ENCODE measurements at regions not wholly inside any gene's neighbourhood (a gene's known extent, or its start where the extent isn't known, plus 50 kb on each side); places are given as distances from the start of the nearest gene placed in this dataset.
A peak's percentile ranks its signal among the peaks of the same experiment; 100 is the strongest.
"Not testable (repeated sequence)": the region's sequence is repeated elsewhere in the genome, so short reads cannot be mapped to it uniquely, and the experiment has no call there.

DNA sequence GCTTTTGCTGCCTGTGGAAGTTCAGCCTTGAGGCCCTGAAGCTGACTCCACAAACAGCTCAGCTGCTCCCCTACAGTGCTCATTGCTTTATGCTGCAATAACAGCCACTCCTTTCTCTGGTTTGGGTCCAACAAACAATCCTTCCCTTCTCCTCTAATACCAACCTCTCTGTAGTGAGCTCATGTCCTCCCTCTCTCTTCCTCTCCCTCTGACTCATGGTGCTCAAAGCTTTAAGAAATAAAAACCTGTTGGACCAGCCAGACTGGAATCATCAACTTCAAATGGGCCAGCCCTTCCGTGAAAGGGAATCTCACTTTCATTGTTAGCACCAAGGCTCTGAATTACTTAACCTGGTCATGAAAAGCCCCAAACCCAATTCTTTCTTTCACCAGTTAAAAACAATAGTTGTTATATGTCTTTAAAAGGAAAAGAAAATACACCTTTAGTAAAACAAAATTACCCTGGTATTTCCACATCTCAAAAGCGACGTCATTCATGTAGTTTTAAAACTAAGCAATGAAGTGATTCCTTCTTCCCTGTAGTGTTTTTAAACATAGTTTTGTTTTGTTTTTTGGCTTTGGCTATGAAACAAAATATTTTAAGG lies 126.4 kb downstream of the DUSP6 start:
- Mint-ChIP-seq H3K27me3 (ENCODE audit: low read depth in 3 of 3) (peaks cover 1 to 2% (median 1%) of the 10 kb centered on the region in 3 donors), H3K9me3 (peaks cover 0 to 4% (median 0%) of the 10 kb centered on the region in 7 donors), H3K4me1 (peaks cover 27% of the 10 kb centered on the region), H3K4me3 (no peak overlapping the region), H3K36me3 (peaks cover 0 to 3% of the 10 kb centered on the region in 2 donors), H3K27ac (peak overlapping the region in 5 of 7 donors; percentile 14 to 82 (median 54))
- TF ChIP-seq, protein P1, sequence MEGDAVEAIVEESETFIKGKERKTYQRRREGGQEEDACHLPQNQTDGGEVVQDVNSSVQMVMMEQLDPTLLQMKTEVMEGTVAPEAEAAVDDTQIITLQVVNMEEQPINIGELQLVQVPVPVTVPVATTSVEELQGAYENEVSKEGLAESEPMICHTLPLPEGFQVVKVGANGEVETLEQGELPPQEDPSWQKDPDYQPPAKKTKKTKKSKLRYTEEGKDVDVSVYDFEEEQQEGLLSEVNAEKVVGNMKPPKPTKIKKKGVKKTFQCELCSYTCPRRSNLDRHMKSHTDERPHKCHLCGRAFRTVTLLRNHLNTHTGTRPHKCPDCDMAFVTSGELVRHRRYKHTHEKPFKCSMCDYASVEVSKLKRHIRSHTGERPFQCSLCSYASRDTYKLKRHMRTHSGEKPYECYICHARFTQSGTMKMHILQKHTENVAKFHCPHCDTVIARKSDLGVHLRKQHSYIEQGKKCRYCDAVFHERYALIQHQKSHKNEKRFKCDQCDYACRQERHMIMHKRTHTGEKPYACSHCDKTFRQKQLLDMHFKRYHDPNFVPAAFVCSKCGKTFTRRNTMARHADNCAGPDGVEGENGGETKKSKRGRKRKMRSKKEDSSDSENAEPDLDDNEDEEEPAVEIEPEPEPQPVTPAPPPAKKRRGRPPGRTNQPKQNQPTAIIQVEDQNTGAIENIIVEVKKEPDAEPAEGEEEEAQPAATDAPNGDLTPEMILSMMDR (IDR thresholded peaks at IDR 0.05) = no peak
- no peaks in the 10 kb centered on the region for H3K27me3 ChIP-seq (ENCODE audit: control insufficient read depth in 2 of 2, insufficient read depth in 2 of 2, low read length in 2 of 2)
- H4K20me1 ChIP-seq (ENCODE audit: insufficient read depth, low read length) = no peaks in the 10 kb centered on the region
- no peak overlapping the region for H3K4me2 ChIP-seq (replicated peaks; ENCODE audit: extremely low read depth, low read length, poor library complexity, severe bottlenecking)
- no peaks in the 10 kb centered on the region for H3K9me3 ChIP-seq (replicated peaks in 1 of 2; ENCODE audit: control insufficient read depth in 1 of 2, insufficient read depth in 1 of 2, low read length in 2 of 2)
- H3K27ac ChIP-seq (ENCODE audit: low read depth in 1 of 2, low read length in 2 of 2) = peak overlapping the region in 1 of 2 donors; percentile 51
- WGBS (ENCODE audit: insufficient coverage) = no CpG with 5 or more reads among the region's 3 CpGs
- intact Hi-C loops (cut with micrococcal nuclease) = no loop called here
- peak overlapping the region; percentile 52 for H2AFZ ChIP-seq (ENCODE audit: insufficient read depth, low read depth, low read length, poor library complexity, severe bottlenecking)
- H3K4me3 ChIP-seq (replicated peaks in 1 of 3; ENCODE audit: low read depth in 2 of 3, low read length in 3 of 3) = no peak overlapping the region
- H3K9ac ChIP-seq (ENCODE audit: insufficient read depth, low read length, poor library complexity, severe bottlenecking) = no peak overlapping the region
- H3K36me3 ChIP-seq (replicated peaks in 1 of 2; ENCODE audit: control insufficient read depth in 1 of 2, insufficient read depth in 2 of 2, low read length in 2 of 2) = no peaks in the 10 kb centered on the region
- H3K4me1 ChIP-seq (ENCODE audit: control insufficient read depth in 1 of 2, insufficient read depth in 2 of 2, low read length in 2 of 2) = peaks cover 14 to 19% of the 10 kb centered on the region in 2 donors
- peak in 2 of 3 donors; percentile 44 to 48 for DNase-seq
- H3K79me2 ChIP-seq (ENCODE audit: insufficient read depth, low read length) = no peaks in the 10 kb centered on the region

DNA sequence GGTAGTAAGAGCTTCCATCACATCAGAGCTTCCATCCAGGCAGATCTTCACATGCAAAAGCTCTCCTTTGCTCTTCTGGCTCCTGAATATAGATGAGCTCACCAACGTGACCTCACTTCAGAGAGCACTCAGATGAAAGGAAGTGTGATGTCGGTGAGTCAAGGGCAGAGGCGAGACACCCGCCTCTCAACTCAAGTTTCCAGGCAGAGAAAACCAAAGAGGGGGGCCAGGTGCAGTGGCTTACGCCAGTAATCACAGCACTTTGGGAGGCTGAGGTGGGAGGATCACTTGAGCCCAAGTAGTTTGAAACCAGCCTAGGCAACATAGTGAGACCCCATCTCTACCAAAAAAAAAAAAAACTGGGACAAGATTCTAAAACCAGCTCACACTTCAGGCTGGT lies 126.9 kb downstream of the DUSP6 start:
- H3K4me3 ChIP-seq (replicated peaks in 1 of 3; ENCODE audit: low read depth in 2 of 3, low read length in 3 of 3) = no peak overlapping the region
- no peaks in the 10 kb centered on the region for H4K20me1 ChIP-seq (ENCODE audit: insufficient read depth, low read length)
- Mint-ChIP-seq H3K36me3 (peaks cover 2 to 3% of the 10 kb centered on the region in 2 donors), H3K4me3 (no peak overlapping the region), H3K4me1 (peaks cover 25% of the 10 kb centered on the region), H3K27me3 (ENCODE audit: low read depth in 3 of 3) (peaks cover 1 to 2% (median 2%) of the 10 kb centered on the region in 3 donors), H3K9me3 (peaks cover 0 to 4% (median 0%) of the 10 kb centered on the region in 7 donors), H3K27ac (peak overlapping the region in 5 of 7 donors; percentile 14 to 82 (median 28))
- no peaks in the 10 kb centered on the region for H3K9me3 ChIP-seq (replicated peaks in 1 of 2; ENCODE audit: control insufficient read depth in 1 of 2, insufficient read depth in 1 of 2, low read length in 2 of 2)
- peak overlapping the region in 1 of 2 donors; percentile 51 for H3K27ac ChIP-seq (ENCODE audit: low read depth in 1 of 2, low read length in 2 of 2)
- DNase-seq = peak; percentile 46 to 66 (median 55)
- H3K36me3 ChIP-seq (replicated peaks in 1 of 2; ENCODE audit: control insufficient read depth in 1 of 2, insufficient read depth in 2 of 2, low read length in 2 of 2) = no peaks in the 10 kb centered on the region
- no peaks in the 10 kb centered on the region for H3K27me3 ChIP-seq (ENCODE audit: control insufficient read depth in 2 of 2, insufficient read depth in 2 of 2, low read length in 2 of 2)
- peak overlapping the region; percentile 52 for H2AFZ ChIP-seq (ENCODE audit: insufficient read depth, low read depth, low read length, poor library complexity, severe bottlenecking)
- 37% methylated on average over 2 of the region's 5 CpGs for WGBS (ENCODE audit: insufficient coverage)
- no peak overlapping the region for H3K4me2 ChIP-seq (replicated peaks; ENCODE audit: extremely low read depth, low read length, poor library complexity, severe bottlenecking)
- no peak overlapping the region for H3K9ac ChIP-seq (ENCODE audit: insufficient read depth, low read length, poor library complexity, severe bottlenecking)
- intact Hi-C loops (cut with micrococcal nuclease) = no loop called here
- TF ChIP-seq, protein P1 (IDR thresholded peaks at IDR 0.05) = no peak
- H3K4me1 ChIP-seq (ENCODE audit: control insufficient read depth in 1 of 2, insufficient read depth in 2 of 2, low read length in 2 of 2) = peaks cover 14 to 19% of the 10 kb centered on the region in 2 donors
- no peaks in the 10 kb centered on the region for H3K79me2 ChIP-seq (ENCODE audit: insufficient read depth, low read length)

DNA sequence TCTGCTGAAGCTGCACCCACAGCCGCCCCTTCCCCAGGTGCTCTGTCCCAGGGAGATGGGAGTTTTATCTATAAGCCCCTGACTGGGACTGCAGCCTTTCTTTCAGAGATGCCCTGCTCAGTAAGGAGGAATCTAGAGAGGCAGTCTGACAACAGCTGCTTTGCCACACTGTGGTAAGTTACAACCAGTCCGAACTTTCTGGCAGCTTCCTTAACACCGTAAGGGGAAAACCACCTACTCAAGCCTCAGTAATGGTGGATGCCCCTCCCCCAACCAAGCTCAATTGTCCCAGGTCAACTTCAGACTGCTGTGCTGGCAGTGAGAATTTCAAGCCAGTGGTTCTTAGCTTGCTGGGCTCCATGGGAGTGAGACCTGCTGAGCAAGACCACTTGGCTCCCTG lies 129.7 kb downstream of the DUSP6 start:
- H3K79me2 ChIP-seq (ENCODE audit: insufficient read depth, low read length); H2AFZ ChIP-seq (ENCODE audit: insufficient read depth, low read depth, low read length, poor library complexity, severe bottlenecking); H3K4me2 ChIP-seq (replicated peaks; ENCODE audit: extremely low read depth, low read length, poor library complexity, severe bottlenecking); H4K20me1 ChIP-seq (ENCODE audit: insufficient read depth, low read length); H3K36me3 Mint-ChIP-seq; H3K27me3 Mint-ChIP-seq (ENCODE audit: low read depth in 3 of 3); H3K9me3 ChIP-seq (replicated peaks in 1 of 2; ENCODE audit: control insufficient read depth in 1 of 2, insufficient read depth in 1 of 2, low read length in 2 of 2); H3K9me3 Mint-ChIP-seq; H3K27me3 ChIP-seq (ENCODE audit: control insufficient read depth in 2 of 2, insufficient read depth in 2 of 2, low read length in 2 of 2); DNase-seq; H3K36me3 ChIP-seq (replicated peaks in 1 of 2; ENCODE audit: control insufficient read depth in 1 of 2, insufficient read depth in 2 of 2, low read length in 2 of 2); H3K9ac ChIP-seq (ENCODE audit: insufficient read depth, low read length, poor library complexity, severe bottlenecking); H3K27ac ChIP-seq (ENCODE audit: low read depth in 1 of 2, low read length in 2 of 2); intact Hi-C loops (cut with micrococcal nuclease); H3K4me3 Mint-ChIP-seq; H3K4me3 ChIP-seq (replicated peaks in 1 of 3; ENCODE audit: low read depth in 2 of 3, low read length in 3 of 3): not testable (repeated sequence)
- H3K27ac Mint-ChIP-seq = peak overlapping the region in 1 of 7 donors; percentile 74
- WGBS (ENCODE audit: insufficient coverage) = 50% methylated on average over 2 of the region's 3 CpGs
- H3K4me1 ChIP-seq (ENCODE audit: control insufficient read depth in 1 of 2, insufficient read depth in 2 of 2, low read length in 2 of 2) = peaks cover 14 to 19% of the 10 kb centered on the region in 2 donors
- peaks cover 23% of the 10 kb centered on the region for H3K4me1 Mint-ChIP-seq

Data from CD14-positive monocyte (primary cell).